Fibroblast of villous mesenchyme (primary cell): ENCODE measurements at regions not wholly inside any gene's neighbourhood (a gene's known extent, or its start where the extent isn't known, plus 50 kb on each side); places are given as distances from the start of the nearest gene placed in this dataset.
A peak's percentile ranks its signal among the peaks of the same experiment; 100 is the strongest.

Experiments
- DNase-seq: peaks from one replicate; pipeline ENCODE4 v3.0.0-alpha.2; 2010; ENCODE audit warnings: low read depth
- H3K4me3 ChIP-seq: 2 replicates; pipeline ENCODE4 v1.5.1; 2011; ENCODE audit warnings: low read depth, mild to moderate bottlenecking, low read length
- CTCF ChIP-seq: IDR thresholded peaks from 2 replicates; pipeline ENCODE4 v1.5.1; 2012; ENCODE audit warnings: low read depth, mild to moderate bottlenecking, low read length; ENCODE audit not compliant: insufficient read depth

GRCh38 chr12:25806271-25806670, 152.2 kb upstream of the RASSF8 start:
- DNase-seq, result peak; percentile 31
- H3K4me3 ChIP-seq, result no peak overlapping the region
- TF ChIP-seq CTCF, result no peak

GRCh38 chr12:25808604-25809003, 149.9 kb upstream of the RASSF8 start:
- H3K4me3 ChIP-seq, result no peak overlapping the region
- TF ChIP-seq CTCF, result no peak
- DNase-seq, result no peak

- TF ChIP-seq CTCF, result no peak
- DNase-seq, result no peak
- no peak overlapping the region for H3K4me3 ChIP-seq
Measured at GRCh38 chr12:25810683-25811082, 147.8 kb upstream of the RASSF8 start.

GRCh38 chr12:25811656-25812126, 146.8 kb upstream of the RASSF8 start:
- DNase-seq, result peak; percentile 76
- no peak for TF ChIP-seq CTCF
- no peak overlapping the region for H3K4me3 ChIP-seq

GRCh38 chr12:25812295-25812694, 146.2 kb upstream of the RASSF8 start:
- no peak for TF ChIP-seq CTCF
- H3K4me3 ChIP-seq, result no peak overlapping the region
- no peak for DNase-seq

- no peak overlapping the region for H3K4me3 ChIP-seq
- TF ChIP-seq CTCF, result no peak
- DNase-seq, result no peak
Measured at GRCh38 chr12:25813843-25814242, 144.6 kb upstream of the RASSF8 start.

GRCh38 chr12:25816637-25817036, 141.8 kb upstream of the RASSF8 start:
- DNase-seq, result no peak
- TF ChIP-seq CTCF, result no peak
- H3K4me3 ChIP-seq, result no peak overlapping the region
